ENCODE measurements at regions not wholly inside any gene's neighbourhood (a gene's known extent, or its start where the extent isn't known, plus 50 kb on each side); places are given as distances from the start of the nearest gene placed in this dataset.

DNA sequence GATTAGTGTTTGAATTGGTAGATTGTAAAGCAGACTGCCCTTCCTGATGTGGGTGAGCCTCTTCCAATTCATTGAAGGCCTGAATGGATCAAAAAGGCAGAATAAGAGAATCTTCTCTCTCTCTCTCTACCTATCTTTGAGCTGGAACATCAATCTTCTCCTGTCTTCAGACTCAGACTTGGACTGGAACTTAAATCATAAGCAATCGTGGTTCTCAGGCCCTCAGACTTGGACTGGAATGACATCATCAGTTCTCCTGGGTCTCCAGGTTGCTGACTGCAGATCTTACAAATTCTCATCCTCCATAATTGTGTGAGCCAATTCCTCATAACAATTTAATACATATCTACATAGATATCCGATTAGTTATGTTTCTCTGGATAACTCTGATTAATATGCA, 66.8 kb downstream of the IER5 start:
- no peaks in the 10 kb centered on the region for H3K27me3 ChIP-seq
- TF ChIP-seq, protein P1, sequence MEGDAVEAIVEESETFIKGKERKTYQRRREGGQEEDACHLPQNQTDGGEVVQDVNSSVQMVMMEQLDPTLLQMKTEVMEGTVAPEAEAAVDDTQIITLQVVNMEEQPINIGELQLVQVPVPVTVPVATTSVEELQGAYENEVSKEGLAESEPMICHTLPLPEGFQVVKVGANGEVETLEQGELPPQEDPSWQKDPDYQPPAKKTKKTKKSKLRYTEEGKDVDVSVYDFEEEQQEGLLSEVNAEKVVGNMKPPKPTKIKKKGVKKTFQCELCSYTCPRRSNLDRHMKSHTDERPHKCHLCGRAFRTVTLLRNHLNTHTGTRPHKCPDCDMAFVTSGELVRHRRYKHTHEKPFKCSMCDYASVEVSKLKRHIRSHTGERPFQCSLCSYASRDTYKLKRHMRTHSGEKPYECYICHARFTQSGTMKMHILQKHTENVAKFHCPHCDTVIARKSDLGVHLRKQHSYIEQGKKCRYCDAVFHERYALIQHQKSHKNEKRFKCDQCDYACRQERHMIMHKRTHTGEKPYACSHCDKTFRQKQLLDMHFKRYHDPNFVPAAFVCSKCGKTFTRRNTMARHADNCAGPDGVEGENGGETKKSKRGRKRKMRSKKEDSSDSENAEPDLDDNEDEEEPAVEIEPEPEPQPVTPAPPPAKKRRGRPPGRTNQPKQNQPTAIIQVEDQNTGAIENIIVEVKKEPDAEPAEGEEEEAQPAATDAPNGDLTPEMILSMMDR (IDR thresholded peaks at IDR 0.05) = no peak
- H3K9me3 ChIP-seq = no peaks in the 10 kb centered on the region
- H3K27ac ChIP-seq = no peak overlapping the region
- H3K4me1 ChIP-seq (ENCODE audit: control insufficient read depth in 1 of 2, insufficient read depth in 1 of 2, low read depth in 1 of 2, low read length in 1 of 2) = peaks cover 4 to 10% of the 10 kb centered on the region in 2 experiments
- no peaks in the 10 kb centered on the region for H3K36me3 ChIP-seq
- no peak overlapping the region for H3K4me3 ChIP-seq (ENCODE audit: low read depth in 1 of 2, low read length in 1 of 2)

- no peaks in the 10 kb centered on the region for H3K36me3 ChIP-seq
- no peak overlapping the region for H3K4me3 ChIP-seq (ENCODE audit: low read depth in 1 of 2, low read length in 1 of 2)
- no peak overlapping the region for H3K27ac ChIP-seq
- H3K4me1 ChIP-seq (ENCODE audit: control insufficient read depth in 1 of 2, insufficient read depth in 1 of 2, low read depth in 1 of 2, low read length in 1 of 2) = peaks cover 3 to 9% of the 10 kb centered on the region in 2 experiments
- no peaks in the 10 kb centered on the region for H3K9me3 ChIP-seq
- no peaks in the 10 kb centered on the region for H3K27me3 ChIP-seq
- TF ChIP-seq, protein P1 (IDR thresholded peaks at IDR 0.05) = no peak
These were observed 71.1 kb downstream of the IER5 start for GRCh38 chr1:181159451-181160140.

DNA sequence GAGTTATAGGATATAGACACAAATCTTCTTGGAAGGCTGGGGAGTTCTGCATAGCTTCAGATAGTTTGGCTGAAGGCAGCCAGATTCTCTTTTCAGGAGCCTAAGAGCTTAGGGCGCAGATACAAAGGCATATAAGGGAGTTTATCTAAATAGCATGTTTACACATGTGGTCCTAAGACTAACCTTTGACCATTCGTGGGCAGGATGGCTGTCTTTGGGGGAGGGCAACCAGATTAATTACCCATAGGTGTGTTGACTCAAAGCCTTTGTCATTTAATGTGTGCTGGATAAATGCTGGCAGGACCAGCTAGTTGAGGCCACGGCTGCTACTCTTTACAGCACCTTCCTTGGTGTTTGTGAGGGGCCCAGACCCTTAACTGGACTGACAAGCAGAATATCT, 71.8 kb downstream of the IER5 start:
- TF ChIP-seq, protein P1 (IDR thresholded peaks at IDR 0.05) = no peak
- no peaks in the 10 kb centered on the region for H3K27me3 ChIP-seq
- H3K9me3 ChIP-seq = no peaks in the 10 kb centered on the region
- H3K4me3 ChIP-seq (ENCODE audit: low read depth in 1 of 2, low read length in 1 of 2) = no peak overlapping the region
- H3K27ac ChIP-seq = no peak overlapping the region
- no peaks in the 10 kb centered on the region for H3K36me3 ChIP-seq
- peaks cover 3 to 9% of the 10 kb centered on the region in 2 experiments for H3K4me1 ChIP-seq (ENCODE audit: control insufficient read depth in 1 of 2, insufficient read depth in 1 of 2, low read depth in 1 of 2, low read length in 1 of 2)

DNA sequence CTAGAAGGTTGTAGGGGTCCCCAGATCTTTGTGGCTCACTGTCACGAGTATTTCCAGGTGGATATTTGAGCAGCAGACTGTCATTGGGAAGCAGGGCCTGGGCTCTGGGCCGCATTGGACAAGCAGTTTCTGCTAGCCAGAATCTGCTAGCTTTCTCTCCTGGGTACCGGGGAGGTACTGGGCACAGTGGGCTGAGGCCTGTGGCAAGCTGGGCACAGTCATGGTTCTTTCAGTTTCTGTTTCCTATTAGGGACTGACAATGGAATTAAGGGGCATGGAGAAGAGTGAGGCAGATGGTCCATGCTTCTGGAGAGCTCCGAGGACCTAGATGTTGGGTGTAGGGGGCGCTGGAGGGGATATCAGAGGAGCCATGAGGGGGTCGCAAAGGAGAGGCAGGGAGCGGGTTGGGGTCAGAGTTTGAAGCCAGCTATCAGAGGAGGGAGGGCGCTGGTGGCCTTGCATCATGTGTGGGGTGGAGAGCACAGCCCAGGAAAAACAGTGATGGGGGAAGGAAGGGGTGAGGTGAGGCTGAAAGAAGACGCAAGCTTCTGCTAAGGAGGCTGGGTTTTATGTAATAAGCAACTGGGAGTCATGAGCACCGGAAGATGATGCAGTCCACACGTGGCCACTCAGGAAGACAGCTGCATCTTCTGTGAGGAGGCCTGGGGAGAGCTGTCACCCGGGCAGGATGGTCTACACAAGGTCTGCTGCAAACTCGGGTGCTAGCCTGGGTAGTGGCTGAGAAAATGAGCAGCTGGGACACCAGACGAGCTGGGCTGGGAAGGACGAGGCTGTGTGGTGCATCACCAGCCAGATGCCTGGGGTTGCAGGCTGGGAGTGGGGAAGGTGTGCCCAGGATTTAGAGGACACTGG, 72.7 kb downstream of the IER5 start:
- Histone ChIP-seq H3K36me3 (no peaks in the 10 kb centered on the region), H3K27me3 (no peaks in the 10 kb centered on the region), H3K9me3 (no peaks in the 10 kb centered on the region), H3K27ac (no peak overlapping the region), H3K4me3 (ENCODE audit: low read depth in 1 of 2, low read length in 1 of 2) (no peak overlapping the region), H3K4me1 (ENCODE audit: control insufficient read depth in 1 of 2, insufficient read depth in 1 of 2, low read depth in 1 of 2, low read length in 1 of 2) (peaks cover 3 to 9% of the 10 kb centered on the region in 2 experiments)
- TF ChIP-seq, protein P1 (IDR thresholded peaks at IDR 0.05) = no peak

DNA sequence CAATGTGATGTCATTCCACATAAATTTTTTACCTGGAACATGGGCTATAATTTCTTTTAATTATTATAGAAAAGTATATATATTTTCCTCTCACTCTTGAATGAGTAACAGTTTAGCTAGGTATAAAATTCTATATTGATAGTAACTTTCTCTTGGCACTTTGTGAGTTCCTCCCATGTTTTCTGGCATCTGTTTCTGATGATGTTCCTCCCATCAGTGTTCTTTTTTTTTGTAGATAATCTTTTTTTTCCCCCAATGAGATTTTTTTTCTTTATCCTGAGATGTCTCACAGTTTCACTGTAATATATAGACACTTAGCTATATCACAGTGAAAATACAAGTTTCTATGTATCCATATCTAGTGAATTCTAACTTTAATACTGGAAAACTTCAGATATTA, 75.2 kb downstream of the IER5 start:
- TF ChIP-seq, protein P1 (IDR thresholded peaks at IDR 0.05) = no peak
- Histone ChIP-seq H3K27me3 (no peaks in the 10 kb centered on the region), H3K36me3 (no peaks in the 10 kb centered on the region), H3K4me3 (ENCODE audit: low read depth in 1 of 2, low read length in 1 of 2) (no peak overlapping the region), H3K27ac (no peak overlapping the region), H3K4me1 (ENCODE audit: control insufficient read depth in 1 of 2, insufficient read depth in 1 of 2, low read depth in 1 of 2, low read length in 1 of 2) (peaks cover 3 to 9% of the 10 kb centered on the region in 2 experiments), H3K9me3 (no peaks in the 10 kb centered on the region)
